ENCODE measurements at regions not wholly inside any gene's neighbourhood (a gene's known extent, or its start where the extent isn't known, plus 50 kb on each side); places are given as distances from the start of the nearest gene placed in this dataset.

DNA sequence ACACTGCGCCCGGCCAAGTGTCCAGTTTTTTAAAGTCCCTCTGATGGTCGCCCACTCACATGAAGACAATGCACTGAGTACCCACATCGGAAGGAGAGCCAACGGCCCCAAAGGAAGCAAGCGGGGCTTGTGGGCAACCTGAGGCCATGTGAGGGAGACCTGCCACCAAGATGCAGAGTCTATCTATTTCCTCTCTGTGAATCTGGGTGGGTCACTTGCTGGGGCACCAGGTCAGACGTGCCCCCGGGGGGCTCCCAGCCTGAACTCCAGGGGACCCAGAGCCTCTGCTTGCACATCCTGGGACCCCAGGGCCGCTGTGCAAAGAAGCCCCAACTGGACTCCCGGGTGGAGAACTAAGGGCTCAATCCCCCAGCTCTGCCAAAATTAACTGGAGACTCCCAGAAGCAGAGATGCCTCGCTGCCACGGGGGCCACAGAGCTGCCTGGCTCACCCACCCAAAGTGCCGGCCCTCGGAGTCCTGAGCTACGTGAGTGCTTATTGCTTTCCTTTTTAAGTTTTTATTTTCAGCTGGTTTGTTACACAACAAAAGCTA, 106.4 kb downstream of the BRD1 start:
- DNase-seq (ENCODE audit: extremely low read depth in 1 of 2, low read depth in 1 of 2), result no peak

GRCh38 chr22:49720279-49720959, 107.3 kb downstream of the BRD1 start:
- no peak for DNase-seq (ENCODE audit: extremely low read depth in 1 of 2, low read depth in 1 of 2)

DNA sequence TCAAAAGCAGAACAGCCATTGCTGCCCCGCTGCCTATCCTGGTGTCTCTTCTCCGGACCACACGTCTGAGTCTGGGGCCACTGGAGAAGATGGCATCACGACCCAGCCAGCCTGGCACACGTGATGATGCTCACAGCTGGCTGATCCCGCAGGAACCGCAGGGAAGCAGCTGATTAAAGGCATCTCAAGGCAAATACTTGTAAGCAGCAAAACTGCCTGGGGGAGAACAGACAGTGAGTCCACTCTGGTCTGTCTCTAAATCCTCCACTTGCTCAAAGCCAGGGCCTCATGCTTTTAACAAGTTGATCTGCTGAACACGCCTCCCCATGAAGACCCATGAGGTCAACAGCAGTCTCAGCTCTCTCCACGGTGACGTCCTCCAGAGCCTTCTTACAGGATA, 108.6 kb downstream of the BRD1 start:
- DNase-seq (ENCODE audit: extremely low read depth in 1 of 2, low read depth in 1 of 2), result no peak

- DNase-seq (ENCODE audit: extremely low read depth in 1 of 2, low read depth in 1 of 2), result no peak
These were observed 109.3 kb downstream of the BRD1 start for GRCh38 chr22:49718396-49718795.

DNA sequence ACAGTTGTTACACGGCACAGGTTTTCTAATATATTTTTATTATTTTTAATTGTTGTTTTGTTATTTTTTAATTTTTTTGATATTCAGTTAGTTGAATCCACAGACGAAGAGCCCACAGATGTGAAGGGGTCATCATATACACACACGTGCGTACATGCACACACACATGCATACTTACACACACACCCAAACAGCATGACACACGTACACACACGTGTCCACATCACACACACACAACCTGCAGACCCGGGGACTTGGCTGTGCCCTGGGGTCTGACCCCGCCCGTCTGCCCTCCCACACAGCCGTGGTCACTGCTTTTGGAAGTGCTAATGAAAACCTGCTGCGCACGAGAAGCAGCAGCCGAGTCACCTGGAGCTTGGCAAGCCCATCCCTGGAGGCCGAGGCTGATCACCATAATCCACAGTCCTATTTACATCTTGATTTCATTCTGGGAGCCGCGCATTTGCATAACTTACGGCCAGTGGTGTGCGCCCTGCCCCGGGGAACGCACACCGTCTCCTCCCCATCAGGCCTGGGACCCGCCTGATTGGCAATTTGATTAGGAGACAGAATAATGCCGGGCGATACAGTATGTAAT, 110.3 kb downstream of the BRD1 start:
- DNase-seq (ENCODE audit: extremely low read depth in 1 of 2, low read depth in 1 of 2), result no peak

- no peak for DNase-seq (ENCODE audit: extremely low read depth in 1 of 2, low read depth in 1 of 2)
These were observed 111.2 kb downstream of the BRD1 start for GRCh38 chr22:49716441-49716840.

DNA sequence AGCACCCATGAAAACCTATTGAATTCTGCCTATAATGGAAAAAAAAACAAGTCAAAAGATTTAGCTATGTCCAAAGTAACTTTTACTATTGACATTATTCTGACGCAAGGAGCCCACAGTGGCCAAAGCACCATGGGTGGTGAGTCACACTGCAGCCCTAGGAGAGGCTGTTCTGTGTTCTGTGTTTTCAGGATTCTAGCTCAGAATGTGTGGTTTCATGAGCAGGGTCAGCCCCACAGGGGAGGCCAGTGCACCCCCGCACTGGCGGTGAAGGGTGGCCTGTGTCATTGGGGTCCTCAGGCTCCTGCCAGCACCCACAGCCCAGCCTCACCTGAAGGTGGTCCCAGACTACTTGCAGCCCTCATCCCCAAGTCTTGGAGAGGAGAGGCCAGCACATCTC, 112.2 kb downstream of the BRD1 start:
- no peak for DNase-seq (ENCODE audit: extremely low read depth in 1 of 2, low read depth in 1 of 2)

GRCh38 chr22:49713003-49713402, 114.7 kb downstream of the BRD1 start:
- DNase-seq (ENCODE audit: extremely low read depth in 1 of 2, low read depth in 1 of 2), result no peak

DNA sequence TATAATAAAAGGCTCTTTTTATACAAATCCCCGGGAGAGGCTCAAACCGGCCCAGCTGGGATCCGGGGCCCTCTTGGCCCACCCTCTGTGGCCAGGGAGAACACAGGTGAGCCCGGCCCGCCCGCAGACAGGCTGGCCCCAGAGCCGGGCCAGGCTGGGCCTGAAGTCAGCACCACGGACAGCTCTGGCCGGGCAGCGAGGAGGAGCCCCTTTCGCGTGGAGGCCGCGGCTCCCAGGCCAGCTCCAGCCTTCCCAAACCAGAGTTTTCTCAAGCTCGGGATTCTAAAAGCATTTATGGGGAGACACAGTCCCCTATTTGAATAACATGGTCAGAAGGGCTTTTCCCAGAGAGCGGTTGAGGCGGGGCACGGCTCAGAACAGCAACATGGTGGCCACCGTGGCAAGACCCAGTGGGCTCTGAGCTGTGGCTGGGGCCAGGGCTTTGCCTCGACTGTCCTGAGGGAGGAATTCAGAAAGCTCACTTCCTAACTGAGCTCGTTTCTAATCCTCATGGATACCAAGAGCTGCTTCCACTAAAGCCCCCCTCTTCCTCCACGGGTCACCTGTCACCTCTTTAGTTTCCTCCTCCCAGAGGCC, 115.4 kb downstream of the BRD1 start:
- no peak for DNase-seq (ENCODE audit: extremely low read depth in 1 of 2, low read depth in 1 of 2)

GRCh38 chr22:49710746-49711145, 116.9 kb downstream of the BRD1 start:
- DNase-seq (ENCODE audit: extremely low read depth in 1 of 2, low read depth in 1 of 2), result no peak

- DNase-seq (ENCODE audit: extremely low read depth in 1 of 2, low read depth in 1 of 2), result no peak
These were observed 118.2 kb downstream of the BRD1 start for GRCh38 chr22:49709464-49709863.

DNA sequence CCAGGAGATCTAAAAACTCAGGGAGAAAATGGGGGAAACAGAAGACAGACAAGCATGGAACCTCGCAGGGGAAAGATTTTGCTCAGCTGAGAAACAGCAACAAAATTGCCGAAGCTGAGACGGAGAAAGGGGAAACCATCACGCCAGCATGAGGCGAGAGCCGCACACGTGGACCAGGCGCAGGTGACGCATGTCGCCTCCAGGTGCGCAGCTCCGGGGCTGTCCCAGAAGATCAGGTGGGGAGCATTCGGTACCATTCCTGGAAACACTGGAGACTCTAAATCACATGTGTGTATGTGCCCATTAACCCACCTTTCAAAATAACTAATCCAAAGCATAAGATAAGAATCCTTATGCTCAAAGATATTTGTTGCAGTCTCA, 121.7 kb downstream of the BRD1 start:
- DNase-seq (ENCODE audit: extremely low read depth in 1 of 2, low read depth in 1 of 2), result no peak

DNA sequence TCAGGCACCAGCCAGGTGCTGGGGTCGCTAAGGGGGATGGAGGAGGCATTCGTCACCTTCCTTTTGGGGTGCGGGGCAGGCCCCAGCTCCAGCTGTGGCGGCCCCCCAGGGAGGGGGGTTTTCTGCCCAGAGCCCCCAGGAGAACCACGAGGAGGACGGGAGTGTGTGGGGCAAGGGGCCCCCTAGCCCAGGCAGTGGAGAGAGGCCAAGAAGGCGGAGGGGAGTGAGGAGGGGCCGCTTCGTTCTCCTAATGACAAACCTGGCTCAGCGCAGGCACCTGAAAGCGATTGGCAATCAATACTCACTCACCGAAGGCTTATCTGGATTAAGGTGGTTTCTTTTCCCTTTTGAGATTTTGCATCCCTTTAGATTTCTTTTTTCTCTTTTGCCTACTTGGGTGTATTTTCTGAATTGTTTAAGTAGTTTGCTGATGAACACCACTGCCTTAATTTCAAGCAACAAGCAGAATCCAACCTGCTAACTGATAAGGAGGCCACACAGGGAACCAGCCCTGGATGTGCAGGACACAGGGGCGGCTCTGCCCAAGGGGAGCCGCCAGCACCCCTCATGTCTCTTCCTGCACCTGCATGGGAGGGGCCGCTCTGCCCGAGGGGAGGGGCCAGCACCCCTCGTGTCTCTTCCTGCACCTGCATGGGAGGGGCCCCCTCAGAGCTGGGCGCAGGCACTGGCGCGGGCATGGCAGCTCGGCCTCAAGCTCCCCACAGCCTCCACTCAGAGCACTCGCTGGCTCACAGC, 122.3 kb downstream of the BRD1 start:
- no peak for DNase-seq (ENCODE audit: extremely low read depth in 1 of 2, low read depth in 1 of 2)

GRCh38 chr22:49704345-49705215, 123.1 kb downstream of the BRD1 start:
- DNase-seq (ENCODE audit: extremely low read depth in 1 of 2, low read depth in 1 of 2), result no peak

GRCh38 chr22:49703990-49704344, 123.7 kb downstream of the BRD1 start:
- DNase-seq (ENCODE audit: extremely low read depth in 1 of 2, low read depth in 1 of 2), result no peak

DNA sequence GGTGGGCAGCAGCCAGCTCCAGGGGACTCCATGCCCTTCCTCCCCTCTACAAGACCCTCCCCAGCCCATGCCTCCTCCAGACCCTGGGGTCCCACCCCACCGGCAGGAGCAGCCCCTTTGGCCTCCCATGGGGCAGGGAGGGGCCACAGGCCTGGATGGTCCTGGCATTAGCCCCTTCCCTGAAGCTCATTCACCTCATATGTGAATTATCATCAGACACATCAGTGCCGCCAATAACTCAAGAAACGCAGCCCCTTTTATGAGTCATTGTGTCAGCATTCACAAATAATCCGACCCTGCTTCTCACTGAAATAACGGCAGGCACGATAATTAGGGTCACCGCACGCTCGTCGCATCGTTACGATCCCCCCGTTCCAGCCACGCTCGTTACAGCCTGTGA, 124.2 kb downstream of the BRD1 start:
- no peak for DNase-seq (ENCODE audit: extremely low read depth in 1 of 2, low read depth in 1 of 2)

GRCh38 chr22:49702068-49702397, 125.6 kb downstream of the BRD1 start:
- DNase-seq (ENCODE audit: extremely low read depth in 1 of 2, low read depth in 1 of 2), result no peak

- no peak for DNase-seq (ENCODE audit: extremely low read depth in 1 of 2, low read depth in 1 of 2)
These were observed 126.1 kb downstream of the BRD1 start for GRCh38 chr22:49701380-49702067.

DNA sequence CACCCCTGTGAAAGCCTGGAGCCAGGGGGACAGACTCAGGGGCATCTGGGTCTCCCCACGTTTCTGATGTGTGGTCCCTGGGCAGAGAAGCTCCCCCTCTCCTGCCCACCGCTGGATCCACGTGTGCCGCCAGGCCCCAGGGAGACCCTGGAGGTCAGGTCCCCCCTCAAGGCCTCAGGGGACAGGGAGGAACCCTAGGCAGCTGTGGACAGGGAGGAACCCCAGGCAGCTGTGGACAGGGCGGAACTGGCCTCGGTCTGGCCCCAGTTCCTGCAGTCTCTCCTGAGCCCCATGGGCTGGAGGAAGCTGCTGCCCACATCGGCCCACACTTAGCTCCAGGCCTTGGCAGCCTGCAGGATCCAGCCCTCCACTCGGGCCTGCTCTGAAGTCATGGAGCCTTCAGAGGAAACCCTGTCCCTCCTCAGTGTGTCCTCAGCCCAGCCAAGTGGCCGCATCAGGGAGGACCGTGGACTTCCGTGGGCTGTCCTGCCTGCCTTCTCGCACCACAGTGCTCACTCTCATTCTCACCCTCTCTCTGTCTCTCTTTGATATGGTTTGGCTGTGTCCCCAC, 127.7 kb downstream of the BRD1 start:
- DNase-seq (ENCODE audit: extremely low read depth in 1 of 2, low read depth in 1 of 2), result no peak

- DNase-seq (ENCODE audit: extremely low read depth in 1 of 2, low read depth in 1 of 2), result no peak
These were observed 128.2 kb downstream of the BRD1 start for GRCh38 chr22:49699476-49699875.
